OCI-LY3 (cell line): ENCODE measurements at regions not wholly inside any gene's neighbourhood (a gene's known extent, or its start where the extent isn't known, plus 50 kb on each side); places are given as distances from the start of the nearest gene placed in this dataset.

Experiments
- EZH2phosphoT487 ChIP-seq: fragments of 200-600 bp; shearing (Covaris generic); IDR thresholded peaks from 2 replicates; pipeline ENCODE4 v1.6.1; 2018; ENCODE audit warnings: antibody characterized with exemption, mixed run types, low read depth
- TF ChIP-seq, protein P1 (sequence below): fragments of 200-600, 300-600 bp; sonication (generic); IDR thresholded peaks from 2 replicates; pipeline ENCODE4 v1.5.1; 2014; ENCODE audit warnings: antibody characterized with exemption, low read length, low read depth

DNA sequence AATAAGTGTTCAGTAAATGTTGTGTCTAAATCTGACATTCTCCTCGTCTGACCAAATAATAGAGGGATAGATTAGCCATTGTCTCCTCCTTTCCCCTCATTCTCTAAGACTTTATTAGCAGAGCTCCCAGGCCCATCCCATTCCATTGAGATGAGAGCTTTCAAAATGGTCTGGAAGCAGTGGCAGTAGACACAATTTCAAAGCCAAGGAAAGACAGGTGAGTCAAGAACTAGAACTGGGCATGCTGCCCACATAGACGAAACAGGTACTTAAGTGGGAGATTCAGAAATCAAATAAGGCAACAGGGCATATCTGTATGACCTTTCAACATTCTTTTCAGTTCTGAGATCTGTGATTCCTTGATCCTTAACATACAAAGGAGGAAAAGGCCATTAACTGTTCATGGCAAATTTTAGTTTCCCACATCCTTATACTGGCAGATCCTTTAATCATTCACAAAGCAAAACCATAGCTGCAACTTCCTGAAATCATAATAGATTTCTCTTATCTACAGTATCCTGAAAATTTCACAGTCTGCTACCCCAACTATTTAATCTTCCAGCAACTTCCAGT lies 96.6 kb upstream of the KCNA4 start:
- TF ChIP-seq, protein P1, sequence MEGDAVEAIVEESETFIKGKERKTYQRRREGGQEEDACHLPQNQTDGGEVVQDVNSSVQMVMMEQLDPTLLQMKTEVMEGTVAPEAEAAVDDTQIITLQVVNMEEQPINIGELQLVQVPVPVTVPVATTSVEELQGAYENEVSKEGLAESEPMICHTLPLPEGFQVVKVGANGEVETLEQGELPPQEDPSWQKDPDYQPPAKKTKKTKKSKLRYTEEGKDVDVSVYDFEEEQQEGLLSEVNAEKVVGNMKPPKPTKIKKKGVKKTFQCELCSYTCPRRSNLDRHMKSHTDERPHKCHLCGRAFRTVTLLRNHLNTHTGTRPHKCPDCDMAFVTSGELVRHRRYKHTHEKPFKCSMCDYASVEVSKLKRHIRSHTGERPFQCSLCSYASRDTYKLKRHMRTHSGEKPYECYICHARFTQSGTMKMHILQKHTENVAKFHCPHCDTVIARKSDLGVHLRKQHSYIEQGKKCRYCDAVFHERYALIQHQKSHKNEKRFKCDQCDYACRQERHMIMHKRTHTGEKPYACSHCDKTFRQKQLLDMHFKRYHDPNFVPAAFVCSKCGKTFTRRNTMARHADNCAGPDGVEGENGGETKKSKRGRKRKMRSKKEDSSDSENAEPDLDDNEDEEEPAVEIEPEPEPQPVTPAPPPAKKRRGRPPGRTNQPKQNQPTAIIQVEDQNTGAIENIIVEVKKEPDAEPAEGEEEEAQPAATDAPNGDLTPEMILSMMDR, result no peak
- TF ChIP-seq EZH2phosphoT487, result no peak
